ENCODE measurements at regions not wholly inside any gene's neighbourhood (a gene's known extent, or its start where the extent isn't known, plus 50 kb on each side); places are given as distances from the start of the nearest gene placed in this dataset.
"Not testable (repeated sequence)": the region's sequence is repeated elsewhere in the genome, so short reads cannot be mapped to it uniquely, and the experiment has no call there.

DNA sequence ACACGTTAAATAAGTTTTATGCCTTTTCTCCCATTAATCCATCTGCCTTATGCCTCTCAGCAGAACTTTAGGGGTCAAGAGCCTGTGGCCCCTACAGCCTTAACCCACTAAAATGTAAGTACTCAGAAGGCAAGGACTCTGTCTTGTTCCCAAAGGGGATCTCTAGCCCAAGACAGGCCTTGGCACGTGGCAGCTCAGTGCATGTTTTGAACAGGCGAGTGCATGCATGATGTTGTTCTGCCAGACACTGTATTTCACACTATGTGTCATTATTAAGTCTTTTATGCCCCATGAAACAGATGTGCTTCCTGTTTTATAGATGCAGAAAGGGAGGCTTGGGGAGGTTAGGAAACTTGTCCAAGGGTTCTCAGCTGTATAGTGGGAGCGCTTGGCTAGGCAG, 102.8 kb downstream of the ETS2 start:
- no peak for TF ChIP-seq POLR2A (IDR thresholded peaks at IDR 0.05; ENCODE audit: low read depth, low read length)
- DNase-seq (ENCODE audit: insufficient read length, low spot score) (no peak), FAIRE-seq (no peak)

- no peak for DNase-seq (ENCODE audit: insufficient read length, low spot score)
- FAIRE-seq = no peak
- TF ChIP-seq POLR2A (IDR thresholded peaks at IDR 0.05; ENCODE audit: low read depth, low read length) = no peak
Measured at GRCh38 chr21:38905752-38906151, 100.0 kb downstream of the ETS2 start.

DNA sequence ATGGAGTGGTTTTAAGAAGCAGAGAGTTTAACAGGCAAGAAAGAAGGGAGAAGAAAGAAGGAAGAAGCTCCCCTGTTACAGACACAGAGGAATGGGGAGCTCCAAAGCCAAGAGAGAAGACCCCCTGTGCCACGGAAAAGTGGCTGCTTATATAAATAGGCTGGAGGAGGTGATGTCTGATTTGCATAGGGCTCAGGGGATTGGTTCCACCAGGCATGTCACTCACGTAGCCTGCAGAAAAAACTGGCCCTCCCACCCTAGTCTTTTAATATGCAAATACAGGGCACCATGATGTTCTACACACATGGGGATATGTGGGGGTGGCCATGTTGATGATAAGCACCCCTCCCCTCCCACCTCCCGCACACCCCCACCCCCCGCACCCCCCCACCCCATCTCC, 99.6 kb downstream of the ETS2 start:
- DNase-seq (ENCODE audit: insufficient read length, low spot score) = no peak
- no peak for FAIRE-seq
- no peak for TF ChIP-seq POLR2A (IDR thresholded peaks at IDR 0.05; ENCODE audit: low read depth, low read length)

DNA sequence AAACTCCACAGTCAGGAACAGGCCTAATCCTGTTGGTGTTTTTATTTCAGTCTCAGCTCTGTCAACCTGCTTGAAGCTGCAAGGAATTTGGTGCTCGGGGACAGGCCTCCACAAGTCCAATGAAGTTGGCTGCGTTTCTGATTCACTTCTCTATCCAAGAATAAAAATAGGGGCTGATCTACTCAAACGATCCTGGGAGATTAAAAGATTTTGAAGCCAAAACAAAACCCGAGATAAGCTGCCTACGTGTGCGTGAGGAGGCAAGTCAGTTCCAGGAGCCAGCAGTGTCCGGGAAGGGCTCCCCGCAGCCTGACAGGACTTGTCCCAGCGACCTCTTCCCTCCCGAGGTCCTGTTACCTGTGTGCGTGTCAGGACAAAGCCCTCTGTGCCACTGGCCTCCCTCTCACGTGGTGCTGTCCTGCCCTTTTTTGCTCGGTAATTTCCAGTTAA, 98.0 kb downstream of the ETS2 start:
- FAIRE-seq = no peak
- no peak for TF ChIP-seq POLR2A (IDR thresholded peaks at IDR 0.05; ENCODE audit: low read depth, low read length)
- DNase-seq (ENCODE audit: insufficient read length, low spot score) = no peak

GRCh38 chr21:38902608-38903445, 97.1 kb downstream of the ETS2 start:
- FAIRE-seq = no peak
- DNase-seq (ENCODE audit: insufficient read length, low spot score) = no peak
- TF ChIP-seq POLR2A (IDR thresholded peaks at IDR 0.05; ENCODE audit: low read depth, low read length) = no peak

DNA sequence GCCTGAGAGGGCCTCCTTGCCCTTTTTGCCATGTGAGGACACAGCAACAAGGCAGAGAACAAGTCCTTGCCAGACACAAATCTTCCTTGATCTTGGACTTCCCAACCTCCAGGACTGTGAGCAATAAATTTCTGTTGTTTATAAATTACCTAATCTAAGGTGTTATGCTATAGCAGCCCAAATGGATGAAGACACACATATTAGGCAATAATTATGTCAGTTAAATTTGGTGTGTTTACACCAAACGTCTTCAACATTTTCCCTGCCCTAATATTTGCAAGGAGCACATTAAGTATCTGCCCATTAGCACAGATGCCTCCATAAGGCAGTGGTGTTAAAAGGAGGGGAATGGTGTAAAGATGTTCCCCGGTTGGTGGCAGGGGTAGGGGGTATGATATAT, 94.8 kb downstream of the ETS2 start:
- no peak for TF ChIP-seq POLR2A (IDR thresholded peaks at IDR 0.05; ENCODE audit: low read depth, low read length)
- FAIRE-seq = no peak
- no peak for DNase-seq (ENCODE audit: insufficient read length, low spot score)

- DNase-seq (ENCODE audit: insufficient read length, low spot score); FAIRE-seq: not testable (repeated sequence)
Measured at GRCh38 chr21:38899985-38900384, 94.3 kb downstream of the ETS2 start.

DNA sequence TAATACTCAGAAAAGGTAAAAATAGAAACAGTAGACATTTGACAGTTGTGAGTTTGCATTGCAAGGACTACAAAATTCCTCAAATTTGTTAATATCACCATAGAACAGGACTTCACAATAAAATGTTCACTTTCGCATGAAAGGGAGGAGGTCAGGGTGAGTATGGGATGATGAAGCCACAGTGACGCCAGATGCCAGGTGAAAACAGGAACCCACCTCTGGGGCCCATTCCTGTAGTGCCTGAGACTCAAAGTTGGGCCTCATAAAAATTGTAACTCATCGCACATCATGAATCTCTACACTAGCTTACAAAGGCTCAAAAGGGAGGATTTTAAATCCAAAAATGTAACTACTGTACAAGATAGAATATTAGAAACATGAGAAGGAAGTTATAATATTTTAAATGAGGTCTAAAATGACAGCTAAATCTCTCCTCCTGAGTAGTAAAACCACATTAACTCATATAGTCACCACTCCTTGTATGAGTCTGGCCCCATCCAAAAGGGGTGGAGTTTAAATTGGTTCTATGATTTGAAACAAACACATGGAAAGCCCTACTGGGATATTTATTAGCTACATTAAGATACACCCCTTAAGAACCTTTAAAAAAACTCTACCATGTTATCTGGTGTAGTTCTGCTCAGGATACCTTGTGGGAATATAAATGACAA, 93.7 kb downstream of the ETS2 start:
- no peak for FAIRE-seq

GRCh38 chr21:38898422-38899096, 92.8 kb downstream of the ETS2 start:
- no peak for TF ChIP-seq POLR2A (IDR thresholded peaks at IDR 0.05; ENCODE audit: low read depth, low read length)
- DNase-seq (ENCODE audit: insufficient read length, low spot score) (no peak), FAIRE-seq (no peak)

More for the DNA sequence above, 93.7 kb downstream of the ETS2 start:
- no peak for DNase-seq (ENCODE audit: insufficient read length, low spot score)
- TF ChIP-seq POLR2A (IDR thresholded peaks at IDR 0.05; ENCODE audit: low read depth, low read length) = no peak

DNA sequence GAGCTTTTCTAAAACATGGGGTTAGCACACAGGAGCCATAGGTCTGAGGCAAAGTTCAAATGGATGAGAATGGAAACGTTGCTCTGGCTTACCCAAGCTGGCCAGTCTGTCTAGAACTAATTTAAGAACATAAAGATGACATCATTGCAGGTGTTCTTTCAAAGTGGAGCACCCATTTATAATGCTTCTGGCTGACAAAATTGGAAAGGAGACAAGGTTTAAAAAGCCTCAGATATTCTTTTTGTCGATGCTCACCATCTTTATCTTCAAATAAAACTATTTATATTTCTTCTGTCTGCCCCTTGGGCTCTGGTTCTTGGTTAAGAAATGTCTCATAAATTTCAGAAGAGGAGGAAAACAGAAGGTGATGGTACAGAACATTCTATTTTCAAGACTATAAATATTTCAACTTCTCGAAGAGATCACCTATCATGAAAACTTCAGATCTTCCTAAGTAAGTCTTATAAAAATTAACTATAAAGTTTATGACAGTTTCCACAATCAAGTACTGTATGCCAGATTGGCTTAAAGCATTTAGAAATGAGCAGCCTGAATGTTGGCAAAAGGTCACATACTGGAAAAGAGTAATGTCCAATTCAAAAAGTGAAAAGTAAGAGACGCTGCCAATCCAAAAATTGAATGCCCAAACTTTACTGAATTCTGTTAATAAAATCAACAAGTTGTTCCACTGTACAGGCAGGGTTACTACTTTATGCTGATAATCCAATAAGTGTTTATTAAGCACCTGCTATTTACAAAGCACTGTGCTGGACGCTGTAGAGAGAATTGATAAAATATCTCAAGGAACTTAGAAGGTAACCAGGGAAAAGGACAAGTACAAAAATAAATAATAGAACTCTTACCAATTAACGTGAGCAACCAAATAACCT, 92.0 kb downstream of the ETS2 start:
- DNase-seq (ENCODE audit: insufficient read length, low spot score) = no peak
- FAIRE-seq = no peak
- no peak for TF ChIP-seq POLR2A (IDR thresholded peaks at IDR 0.05; ENCODE audit: low read depth, low read length)

DNA sequence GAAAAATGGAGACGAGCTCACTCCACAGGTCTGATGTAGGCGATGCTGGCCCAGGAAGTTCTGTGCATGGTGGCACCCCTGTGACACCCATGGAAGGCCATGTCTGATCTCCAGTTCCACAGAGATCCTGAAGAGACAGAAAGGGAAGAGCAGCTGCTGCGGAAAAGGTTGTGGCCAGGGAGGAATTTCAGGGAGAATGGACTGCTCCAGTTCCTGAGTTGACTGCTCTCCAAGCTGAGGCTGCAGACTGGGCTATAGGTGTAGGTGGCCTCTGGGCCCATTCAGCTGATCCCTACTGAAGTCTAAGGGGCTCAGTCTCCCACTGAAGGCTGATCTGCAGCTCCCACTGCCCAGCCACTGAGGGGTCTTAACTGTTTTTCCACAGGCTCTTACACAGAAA, 89.2 kb downstream of the ETS2 start:
- DNase-seq (ENCODE audit: insufficient read length, low spot score) = no peak
- FAIRE-seq = no peak
- TF ChIP-seq POLR2A (IDR thresholded peaks at IDR 0.05; ENCODE audit: low read depth, low read length) = no peak

DNA sequence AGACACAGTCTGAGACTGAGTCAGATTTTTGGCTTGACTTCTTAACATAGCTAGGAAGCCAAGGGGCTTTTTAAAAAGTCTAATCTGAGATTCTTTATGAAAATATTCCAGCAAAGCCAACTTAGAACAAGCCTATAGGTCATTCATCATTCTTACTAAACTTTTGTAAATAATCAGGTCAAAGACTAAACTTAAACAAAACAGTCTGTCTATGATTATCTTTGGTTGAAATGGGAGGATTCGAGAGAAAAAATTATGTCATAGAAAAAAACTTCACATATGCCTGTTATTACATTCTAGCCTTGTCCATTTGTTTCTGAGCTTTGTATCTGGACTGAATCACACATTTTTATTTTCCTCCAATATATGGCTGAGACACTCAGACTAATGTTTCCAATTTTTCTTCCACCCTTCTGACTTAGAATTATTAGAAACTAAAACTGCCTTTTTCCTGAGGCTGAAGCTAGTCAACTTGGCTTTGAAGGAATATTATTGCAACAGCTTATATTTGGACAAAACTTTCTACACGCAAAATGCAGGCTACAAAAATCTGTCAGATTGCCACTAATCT, 83.3 kb downstream of the ETS2 start:
- TF ChIP-seq POLR2A (IDR thresholded peaks at IDR 0.05; ENCODE audit: low read depth, low read length) = no peak
- DNase-seq (ENCODE audit: insufficient read length, low spot score) (no peak), FAIRE-seq (no peak)

DNA sequence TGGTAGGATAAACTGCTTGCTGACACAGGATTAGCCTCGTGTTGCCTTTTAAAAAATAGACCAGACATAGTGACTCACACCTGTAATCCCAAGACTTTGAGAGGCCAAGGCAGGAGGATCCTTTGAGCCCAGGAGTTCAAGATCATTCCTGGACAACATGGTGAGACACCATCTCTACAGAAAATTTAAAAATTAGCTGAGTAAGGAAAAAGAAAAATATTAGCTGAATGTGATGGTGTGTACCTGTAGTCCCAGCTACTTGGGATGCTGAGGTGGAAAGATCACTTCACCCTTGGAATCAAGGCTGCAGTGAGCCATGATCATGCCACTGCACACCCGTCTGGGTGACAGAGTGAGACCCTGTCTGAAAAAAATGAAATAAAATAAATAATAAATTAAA, 82.0 kb downstream of the ETS2 start:
- no peak for TF ChIP-seq POLR2A (IDR thresholded peaks at IDR 0.05; ENCODE audit: low read depth, low read length)
- no peak for FAIRE-seq
- DNase-seq (ENCODE audit: insufficient read length, low spot score) = no peak
